WI38 (cell line): ENCODE measurements at regions not wholly inside any gene's neighbourhood (a gene's known extent, or its start where the extent isn't known, plus 50 kb on each side); places are given as distances from the start of the nearest gene placed in this dataset.
"Not testable (repeated sequence)": the region's sequence is repeated elsewhere in the genome, so short reads cannot be mapped to it uniquely, and the experiment has no call there.

Source experiments
- H3K4me3 ChIP-seq: 2 replicates; pipeline ENCODE4 v1.5.1; 2011; ENCODE audit warnings: low read depth, mild to moderate bottlenecking, control low read depth, low read length
- TF ChIP-seq, protein P1 (sequence below): IDR thresholded peaks from 2 replicates; pipeline ENCODE4 v1.5.1; 2012; ENCODE audit warnings: low read depth, mild to moderate bottlenecking, control low read depth, low read length

- H3K4me3 ChIP-seq, result no peak overlapping the region
- TF ChIP-seq, protein P1, sequence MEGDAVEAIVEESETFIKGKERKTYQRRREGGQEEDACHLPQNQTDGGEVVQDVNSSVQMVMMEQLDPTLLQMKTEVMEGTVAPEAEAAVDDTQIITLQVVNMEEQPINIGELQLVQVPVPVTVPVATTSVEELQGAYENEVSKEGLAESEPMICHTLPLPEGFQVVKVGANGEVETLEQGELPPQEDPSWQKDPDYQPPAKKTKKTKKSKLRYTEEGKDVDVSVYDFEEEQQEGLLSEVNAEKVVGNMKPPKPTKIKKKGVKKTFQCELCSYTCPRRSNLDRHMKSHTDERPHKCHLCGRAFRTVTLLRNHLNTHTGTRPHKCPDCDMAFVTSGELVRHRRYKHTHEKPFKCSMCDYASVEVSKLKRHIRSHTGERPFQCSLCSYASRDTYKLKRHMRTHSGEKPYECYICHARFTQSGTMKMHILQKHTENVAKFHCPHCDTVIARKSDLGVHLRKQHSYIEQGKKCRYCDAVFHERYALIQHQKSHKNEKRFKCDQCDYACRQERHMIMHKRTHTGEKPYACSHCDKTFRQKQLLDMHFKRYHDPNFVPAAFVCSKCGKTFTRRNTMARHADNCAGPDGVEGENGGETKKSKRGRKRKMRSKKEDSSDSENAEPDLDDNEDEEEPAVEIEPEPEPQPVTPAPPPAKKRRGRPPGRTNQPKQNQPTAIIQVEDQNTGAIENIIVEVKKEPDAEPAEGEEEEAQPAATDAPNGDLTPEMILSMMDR, result no peak
These were observed 83.7 kb downstream of the RIN2 start for GRCh38 chr20:19841740-19842139.

DNA sequence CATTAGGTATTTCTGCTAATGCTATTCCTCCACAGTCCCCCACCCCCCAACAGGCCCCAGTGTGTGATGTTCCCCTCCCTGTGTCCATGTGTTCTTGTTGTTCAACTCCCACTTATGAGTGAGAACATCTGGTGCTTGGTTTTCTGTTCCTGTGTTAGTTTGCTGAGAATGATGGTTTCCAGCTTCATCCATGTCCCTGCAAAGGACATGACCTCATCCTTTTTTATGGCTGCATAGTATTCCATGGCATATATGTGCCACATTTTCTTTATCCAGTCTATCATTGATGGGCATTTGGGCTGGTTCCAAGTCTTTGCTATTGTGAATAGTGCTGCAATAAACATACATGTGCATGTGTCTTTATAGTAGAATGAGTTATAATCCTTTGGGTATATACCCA lies 86.8 kb downstream of the RIN2 start:
- H3K4me3 ChIP-seq, result not testable (repeated sequence)

DNA sequence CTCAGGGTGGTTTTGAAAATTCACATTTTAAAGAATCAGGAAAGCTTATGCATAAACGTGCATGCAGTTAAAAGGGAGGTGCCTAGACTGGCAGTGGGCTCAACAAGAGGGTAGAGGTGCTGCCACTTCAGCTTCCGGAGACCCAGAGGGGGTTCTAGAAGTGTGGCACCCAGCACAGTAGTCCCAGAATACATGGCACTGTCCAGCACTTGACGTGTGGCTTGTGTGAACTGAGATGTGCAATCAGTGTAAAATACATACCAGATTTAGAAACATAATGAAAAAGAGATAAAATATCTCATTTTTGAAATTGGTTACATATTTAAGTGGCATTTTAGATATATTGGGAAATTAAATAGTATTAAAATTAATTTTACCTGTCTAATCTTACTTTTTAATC lies 89.3 kb downstream of the RIN2 start:
- no peak overlapping the region for H3K4me3 ChIP-seq
- TF ChIP-seq, protein P1, result no peak

DNA sequence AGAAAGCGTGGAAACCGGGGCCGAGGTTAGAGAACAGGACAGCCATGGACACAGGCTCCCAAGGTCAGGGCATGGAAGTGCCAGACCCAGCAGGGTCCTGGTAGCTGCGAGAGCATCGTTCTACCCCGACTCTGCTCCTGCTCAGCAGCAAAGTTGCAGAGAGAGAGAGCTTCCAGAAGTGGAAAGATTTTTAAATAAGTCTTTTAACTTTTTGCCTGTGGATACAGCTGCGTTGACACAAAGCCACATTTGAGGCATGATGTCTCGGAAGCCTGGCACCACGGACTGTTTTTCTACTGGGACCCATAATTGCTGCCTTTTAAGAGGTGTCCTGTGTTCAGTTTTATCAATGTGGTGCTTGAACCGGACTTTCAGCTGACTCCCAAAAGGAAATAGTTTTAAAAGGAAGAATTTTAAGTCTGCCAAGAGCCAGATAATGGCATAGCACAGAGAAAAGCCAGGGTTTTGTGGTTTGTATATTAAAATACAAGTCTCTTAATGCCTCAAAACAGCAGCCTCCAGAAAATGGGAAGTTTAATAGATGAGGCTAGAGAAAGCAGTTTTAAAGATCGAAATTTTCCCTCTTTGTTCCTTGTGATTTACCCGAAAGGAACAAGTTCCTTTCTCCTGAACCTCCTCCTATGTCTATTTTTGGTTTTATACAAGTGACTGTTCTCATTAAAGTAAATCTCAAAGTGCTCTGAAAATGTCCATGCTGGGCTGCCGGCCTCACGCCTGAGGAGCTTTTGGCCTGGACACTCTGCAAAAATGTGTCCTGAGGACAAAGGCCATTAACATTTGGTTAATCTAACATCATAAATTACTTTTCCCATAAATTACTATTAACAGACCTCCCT lies 91.5 kb downstream of the RIN2 start:
- no peak overlapping the region for H3K4me3 ChIP-seq
- TF ChIP-seq, protein P1, result no peak

- no peak overlapping the region for H3K4me3 ChIP-seq
- TF ChIP-seq, protein P1, result no peak
These were observed 92.1 kb downstream of the RIN2 start for GRCh38 chr20:19850198-19850533.

GRCh38 chr20:19851861-19852260 lies 93.8 kb downstream of the RIN2 start:
- H3K4me3 ChIP-seq, result no peak overlapping the region
- TF ChIP-seq, protein P1, result no peak

GRCh38 chr20:19855416-19855815 lies 97.4 kb downstream of the RIN2 start:
- TF ChIP-seq, protein P1, result no peak
- H3K4me3 ChIP-seq, result no peak overlapping the region
